ENCODE measurements at regions not wholly inside any gene's neighbourhood (a gene's known extent, or its start where the extent isn't known, plus 50 kb on each side); places are given as distances from the start of the nearest gene placed in this dataset.

GRCh38 chr13:83344518-83344917 lies 537.8 kb downstream of the SLITRK1 start:
- dilution Hi-C loops (cut with MboI; ENCODE audit: extremely low pct_ligation_motif_present, low sequenced_read_pairs): no loop called here
- H3K27me3 ChIP-seq (ENCODE audit: control insufficient read depth in 2 of 2, insufficient read depth in 2 of 2, low read length in 2 of 2): no peaks in the 10 kb centered on the region
- H3K9ac ChIP-seq (replicated peaks; ENCODE audit: extremely low read depth, insufficient read depth, low read length): no peak overlapping the region
- H3K27ac ChIP-seq (ENCODE audit: insufficient read depth, low read depth, low read length): no peak overlapping the region
- no peak for TF ChIP-seq FOS (IDR thresholded peaks at IDR 0.05; ENCODE audit: borderline replicate concordance, insufficient read depth, low read length)
- TF ChIP-seq MAX (IDR thresholded peaks at IDR 0.05; ENCODE audit: insufficient read depth, insufficient read length): no peak
- TF ChIP-seq EZH2 (IDR thresholded peaks at IDR 0.05; ENCODE audit: borderline replicate concordance, low read depth, low read length, severe bottlenecking): no peak
- TF ChIP-seq CTCF (IDR thresholded peaks at IDR 0.05; ENCODE audit: extremely low read depth in 1 of 2, insufficient read depth in 1 of 2, low read depth in 1 of 2, low read length in 2 of 2): no peak
- TF ChIP-seq MYC (IDR thresholded peaks at IDR 0.05; ENCODE audit: low read depth, low read length): no peak
- no peaks in the 10 kb centered on the region for H3K36me3 ChIP-seq (ENCODE audit: control insufficient read depth in 2 of 2, extremely low read depth in 1 of 2, insufficient read depth in 2 of 2, low read length in 2 of 2)
- no TSS peak for BruUV-seq (replicated peaks)
- H3K4me1 ChIP-seq (ENCODE audit: control insufficient read depth, extremely low read depth, insufficient read depth, low read length): no peaks in the 10 kb centered on the region
- no peak overlapping the region for H3K4me2 ChIP-seq (ENCODE audit: insufficient read depth, low read length)
- no peak for FAIRE-seq
- intact Hi-C loops (cut with micrococcal nuclease): no loop called here
- no peaks in the 10 kb centered on the region for H3K9me3 ChIP-seq (replicated peaks; ENCODE audit: control insufficient read depth, insufficient read depth, low read length)
- DNase-seq (ENCODE audit: low read depth, low spot score): no peak
- ChIA-PET POLR2A (no interaction called here), CTCF (no interaction called here)
- no peaks in the 10 kb centered on the region for H4K20me1 ChIP-seq (replicated peaks; ENCODE audit: control insufficient read depth, extremely low read depth, insufficient read depth, low read length)
- H3K79me2 ChIP-seq (ENCODE audit: control insufficient read depth, insufficient read depth, low read length): no peaks in the 10 kb centered on the region
- no peak overlapping the region for H2AFZ ChIP-seq (ENCODE audit: low read depth, low read length)
- H3K4me3 ChIP-seq (replicated peaks in 1 of 3; ENCODE audit: insufficient read depth in 1 of 3, low read depth in 1 of 3, low read length in 3 of 3): no peak overlapping the region
- H3K9me1 ChIP-seq (replicated peaks; ENCODE audit: control insufficient read depth, extremely low read depth, insufficient read depth, low read length): no peaks in the 10 kb centered on the region

GRCh38 chr13:83340170-83340569 lies 542.1 kb downstream of the SLITRK1 start:
- H3K9me3 ChIP-seq (replicated peaks; ENCODE audit: control insufficient read depth, insufficient read depth, low read length): peaks cover 2% of the 10 kb centered on the region
- H3K4me2 ChIP-seq (ENCODE audit: insufficient read depth, low read length): no peak overlapping the region
- H4K20me1 ChIP-seq (replicated peaks; ENCODE audit: control insufficient read depth, extremely low read depth, insufficient read depth, low read length): no peaks in the 10 kb centered on the region
- no peaks in the 10 kb centered on the region for H3K36me3 ChIP-seq (ENCODE audit: control insufficient read depth in 2 of 2, extremely low read depth in 1 of 2, insufficient read depth in 2 of 2, low read length in 2 of 2)
- FAIRE-seq: no peak
- no TSS peak for BruUV-seq (replicated peaks)
- no peaks in the 10 kb centered on the region for H3K4me1 ChIP-seq (ENCODE audit: control insufficient read depth, extremely low read depth, insufficient read depth, low read length)
- H3K9ac ChIP-seq (replicated peaks; ENCODE audit: extremely low read depth, insufficient read depth, low read length): no peak overlapping the region
- CTCF ChIA-PET: no interaction called here
- TF ChIP-seq POLR2A (IDR thresholded peaks at IDR 0.05; ENCODE audit: low read depth, low read length): no peak
- no peak for TF ChIP-seq EZH2 (IDR thresholded peaks at IDR 0.05; ENCODE audit: borderline replicate concordance, low read depth, low read length, severe bottlenecking)
- no peak for TF ChIP-seq FOS (IDR thresholded peaks at IDR 0.05; ENCODE audit: borderline replicate concordance, insufficient read depth, low read length)
- no peak for TF ChIP-seq POLR2AphosphoS5 (IDR thresholded peaks at IDR 0.05; ENCODE audit: insufficient read depth, low read depth, low read length)
- no peak for TF ChIP-seq JUN (IDR thresholded peaks at IDR 0.05; ENCODE audit: borderline replicate concordance, insufficient read depth, insufficient read length, low read depth)
- no peak for TF ChIP-seq CTCF (IDR thresholded peaks at IDR 0.05; ENCODE audit: extremely low read depth in 1 of 2, insufficient read depth in 1 of 2, low read depth in 1 of 2, low read length in 2 of 2)
- no peak for TF ChIP-seq MYC (IDR thresholded peaks at IDR 0.05; ENCODE audit: low read depth, low read length)
- no peak for TF ChIP-seq MAX (IDR thresholded peaks at IDR 0.05; ENCODE audit: insufficient read depth, insufficient read length)
- no peak for TF ChIP-seq GATA2 (IDR thresholded peaks at IDR 0.05; ENCODE audit: insufficient read depth, insufficient read length, low read depth, low read length)
- DNase-seq (ENCODE audit: low read depth, low spot score): no peak
- dilution Hi-C loops (cut with MboI; ENCODE audit: extremely low pct_ligation_motif_present, low sequenced_read_pairs): no loop called here
- no peaks in the 10 kb centered on the region for H3K79me2 ChIP-seq (ENCODE audit: control insufficient read depth, insufficient read depth, low read length)
- no peak overlapping the region for H2AFZ ChIP-seq (ENCODE audit: low read depth, low read length)
- H3K9me1 ChIP-seq (replicated peaks; ENCODE audit: control insufficient read depth, extremely low read depth, insufficient read depth, low read length): no peaks in the 10 kb centered on the region
- intact Hi-C loops (cut with micrococcal nuclease): no loop called here
- H3K4me3 ChIP-seq (replicated peaks in 1 of 3; ENCODE audit: insufficient read depth in 1 of 3, low read depth in 1 of 3, low read length in 3 of 3): no peak overlapping the region
- POLR2A ChIA-PET: no interaction called here
- H3K27me3 ChIP-seq (ENCODE audit: control insufficient read depth in 2 of 2, insufficient read depth in 2 of 2, low read length in 2 of 2): no peaks in the 10 kb centered on the region
- no peak overlapping the region for H3K27ac ChIP-seq (ENCODE audit: insufficient read depth, low read depth, low read length)

Measured in endothelial cell of umbilical vein (primary cell).